Smooth muscle cell (in vitro differentiated cells): ENCODE measurements at regions not wholly inside any gene's neighbourhood (a gene's known extent, or its start where the extent isn't known, plus 50 kb on each side); places are given as distances from the start of the nearest gene placed in this dataset.

Experiments used
- DNase-seq: peaks from one replicate; lab custom pipeline; 2025; ENCODE audit not compliant: unreplicated experiment; lab: John Stamatoyannopoulos, UW
- H2AFZ ChIP-seq: fragments of 200-600 bp; sonication (generic); 2 replicates; pipeline ENCODE4 v1.6.0; 2016; ENCODE audit warnings: antibody characterized with exemption, low read depth, mild to moderate bottlenecking
- H3F3A ChIP-seq: fragments of 200-600 bp; sonication (generic); 2 replicates; pipeline ENCODE4 v1.6.0; 2017; ENCODE audit warnings: antibody characterized with exemption, low read depth
- H3K27ac ChIP-seq: fragments of 200-600 bp; sonication (generic); 2 replicates; pipeline ENCODE4 v1.5.1; 2016; ENCODE audit warnings: low read depth, mild to moderate bottlenecking
- H3K27me3 ChIP-seq: fragments of 200-600 bp; sonication (generic); 2 replicates; pipeline ENCODE4 v1.6.1; 2016; ENCODE audit warnings: low read depth, mild to moderate bottlenecking
- H3K36me3 ChIP-seq: fragments of 200-600 bp; sonication (generic); 2 replicates; pipeline ENCODE4 v1.5.1; 2016; ENCODE audit warnings: low read depth
- H3K4me1 ChIP-seq: fragments of 200-600 bp; sonication (generic); 2 replicates; pipeline ENCODE4 v1.5.1; 2016; ENCODE audit warnings: low read depth
- H3K4me2 ChIP-seq: fragments of 200-600 bp; sonication (generic); 2 replicates; pipeline ENCODE4 v1.6.0; 2016; ENCODE audit warnings: mild to moderate bottlenecking
- H3K4me3 ChIP-seq: fragments of 200-600 bp; sonication (generic); 2 replicates; pipeline ENCODE4 v1.5.1; 2016; ENCODE audit warnings: mild to moderate bottlenecking
- H3K79me2 ChIP-seq: fragments of 200-600 bp; sonication (generic); 2 replicates; pipeline ENCODE4 v1.6.0; 2016; ENCODE audit warnings: low read depth, mild to moderate bottlenecking
- H3K9ac ChIP-seq: fragments of 200-600 bp; sonication (generic); 2 replicates; pipeline ENCODE4 v1.6.0; 2016; ENCODE audit warnings: low read depth
- H3K9me3 ChIP-seq: fragments of 200-600 bp; sonication (generic); replicated peaks from 2 replicates; pipeline ENCODE4 v1.5.1; 2016; ENCODE audit warnings: low read depth
- H4K20me1 ChIP-seq: fragments of 200-600 bp; sonication (generic); 2 replicates; pipeline ENCODE4 v1.6.0; 2016; ENCODE audit warnings: low read depth
- CTCF ChIP-seq: fragments of 200-600 bp; sonication (generic); IDR thresholded peaks from 2 replicates; pipeline ENCODE4 v1.5.1; 2017; ENCODE audit warnings: borderline replicate concordance, mild to moderate bottlenecking, antibody characterized with exemption; ENCODE audit not compliant: insufficient read depth, poor library complexity, severe bottlenecking
- WGBS: methylation state at CpG from one replicate; pipeline ENCODE4 v1.1.7; 2016; ENCODE audit warnings: low lambda C conversion rate; 5-methylcytosine and 5-hydroxymethylcytosine counted together

GRCh38 chr6:55047451-55048044 is 126.8 kb upstream of the HCRTR2 start:
- Histone ChIP-seq H3F3A (no peaks in the 10 kb centered on the region), H3K27ac (no peak overlapping the region), H3K4me2 (no peak overlapping the region), H3K36me3 (no peaks in the 10 kb centered on the region), H3K9ac (no peak overlapping the region), H3K9me3 (no peaks in the 10 kb centered on the region), H3K27me3 (no peaks in the 10 kb centered on the region), H3K79me2 (no peaks in the 10 kb centered on the region), H3K4me3 (no peak overlapping the region), H3K4me1 (peaks cover 10% of the 10 kb centered on the region), H4K20me1 (no peaks in the 10 kb centered on the region), H2AFZ (no peak overlapping the region)
- DNase-seq, result no peak
- no peak for TF ChIP-seq CTCF
- WGBS, result 70% methylated on average over 2 of the region's 2 CpGs

- Histone ChIP-seq H3K27ac (no peak overlapping the region), H3K9me3 (no peaks in the 10 kb centered on the region), H3K4me2 (no peak overlapping the region), H4K20me1 (no peaks in the 10 kb centered on the region), H2AFZ (no peak overlapping the region), H3F3A (no peaks in the 10 kb centered on the region), H3K4me3 (no peak overlapping the region), H3K27me3 (no peaks in the 10 kb centered on the region), H3K9ac (no peak overlapping the region), H3K36me3 (no peaks in the 10 kb centered on the region), H3K4me1 (peaks cover 10% of the 10 kb centered on the region), H3K79me2 (no peaks in the 10 kb centered on the region)
- 100% methylated on average over 1 of the region's 1 CpG for WGBS
- DNase-seq, result no peak
- no peak for TF ChIP-seq CTCF
These were observed 124.4 kb upstream of the HCRTR2 start for GRCh38 chr6:55049866-55050265.

- no peaks in the 10 kb centered on the region for H3K9me3 ChIP-seq
These were observed 121.5 kb upstream of the HCRTR2 start for GRCh38 chr6:55052846-55053245.

More at GRCh38 chr6:55052846-55053245, 121.5 kb upstream of the HCRTR2 start:
- Histone ChIP-seq H4K20me1 (no peaks in the 10 kb centered on the region), H3K4me3 (no peak overlapping the region), H3K36me3 (no peaks in the 10 kb centered on the region), H2AFZ (no peak overlapping the region), H3K27ac (no peak overlapping the region), H3K27me3 (no peaks in the 10 kb centered on the region), H3K4me1 (no peaks in the 10 kb centered on the region), H3K9ac (no peak overlapping the region), H3K4me2 (no peak overlapping the region), H3F3A (no peaks in the 10 kb centered on the region), H3K79me2 (no peaks in the 10 kb centered on the region)
- no peak for TF ChIP-seq CTCF
- DNase-seq, result no peak
